Fibroblast of lung (primary cell): ENCODE measurements at regions not wholly inside any gene's neighbourhood (a gene's known extent, or its start where the extent isn't known, plus 50 kb on each side); places are given as distances from the start of the nearest gene placed in this dataset.

ENCODE experiments used
- CTCF ChIP-seq, 2 donors: IDR thresholded peaks in 1 of 2; conservative IDR thresholded peaks in 1 of 2; 1 replicate in 1 of 2; 2 replicates in 1 of 2; pipeline ENCODE4 v1.5.1; 2011 to 2012; ENCODE audit warnings: low read length in 2 of 2, control low read depth in 1 of 2, inconsistent platforms in 1 of 2, low read depth in 1 of 2, mild to moderate bottlenecking in 1 of 2
- EZH2 ChIP-seq: IDR thresholded peaks from 2 replicates; pipeline ENCODE4 v1.5.1; 2012; ENCODE audit warnings: low read length, control low read depth, mild to moderate bottlenecking; ENCODE audit errors: missing control alignments

GRCh38 chr4:186934841-186935443, 211.3 kb upstream of the FAT1 start:
- TF ChIP-seq CTCF (conservative IDR thresholded peaks at IDR 0.05 in 1 of 2, IDR thresholded peaks at IDR 0.05 in 1 of 2; ENCODE audit: low read depth in 1 of 2, low read length in 2 of 2) = no peak
- no peak for TF ChIP-seq EZH2
